ENCODE measurements at regions not wholly inside any gene's neighbourhood (a gene's known extent, or its start where the extent isn't known, plus 50 kb on each side); places are given as distances from the start of the nearest gene placed in this dataset.

DNA sequence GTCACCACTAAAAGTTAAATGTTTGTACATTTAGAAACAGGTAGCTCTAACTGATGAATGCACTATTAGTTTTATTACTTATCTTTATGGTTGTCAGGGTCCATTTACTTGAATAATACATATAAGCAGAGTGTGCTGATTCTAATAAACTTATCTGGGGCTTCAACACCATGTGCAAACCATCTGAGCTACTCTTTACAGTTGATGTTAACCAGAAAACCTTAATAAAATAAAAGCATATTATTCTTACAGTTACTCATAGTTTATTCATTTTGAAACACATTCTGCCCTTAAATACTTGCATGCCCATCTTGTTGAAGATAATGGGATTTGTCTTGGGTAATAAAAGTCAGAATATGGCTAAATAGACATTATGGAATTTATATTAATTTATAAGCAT, 1042.2 kb downstream of the EPHA7 start:
- H3K4ac ChIP-seq (ENCODE audit: low read depth, low read length): no peak overlapping the region
- no peak overlapping the region for H2BK120ac ChIP-seq (ENCODE audit: low read depth, low read length, poor library complexity, severe bottlenecking)
- H3K4me1 Mint-ChIP-seq: no peaks in the 10 kb centered on the region
- no peak overlapping the region for H2BK15ac ChIP-seq (ENCODE audit: low read depth, low read length)
- no peaks in the 10 kb centered on the region for H3K9me3 ChIP-seq (ENCODE audit: control insufficient read depth, low read depth, low read length)
- DNase-seq: no peak
- H3K27me3 ChIP-seq (ENCODE audit: insufficient read depth, low read length): no peaks in the 10 kb centered on the region
- H3K9ac ChIP-seq (ENCODE audit: extremely low read depth, insufficient read length, low read length): no peak overlapping the region
- no peaks in the 10 kb centered on the region for H3K79me1 ChIP-seq (ENCODE audit: insufficient read depth, low read depth, low read length, poor library complexity, severe bottlenecking)
- no peaks in the 10 kb centered on the region for H3K27me3 Mint-ChIP-seq (ENCODE audit: low read depth)
- H2BK5ac ChIP-seq (ENCODE audit: insufficient read length, low read length): no peak overlapping the region
- H3K79me2 ChIP-seq (ENCODE audit: insufficient read depth, low read length): no peaks in the 10 kb centered on the region
- H3K18ac ChIP-seq (ENCODE audit: insufficient read length, low read depth, low read length): no peak overlapping the region
- TF ChIP-seq, protein P1, sequence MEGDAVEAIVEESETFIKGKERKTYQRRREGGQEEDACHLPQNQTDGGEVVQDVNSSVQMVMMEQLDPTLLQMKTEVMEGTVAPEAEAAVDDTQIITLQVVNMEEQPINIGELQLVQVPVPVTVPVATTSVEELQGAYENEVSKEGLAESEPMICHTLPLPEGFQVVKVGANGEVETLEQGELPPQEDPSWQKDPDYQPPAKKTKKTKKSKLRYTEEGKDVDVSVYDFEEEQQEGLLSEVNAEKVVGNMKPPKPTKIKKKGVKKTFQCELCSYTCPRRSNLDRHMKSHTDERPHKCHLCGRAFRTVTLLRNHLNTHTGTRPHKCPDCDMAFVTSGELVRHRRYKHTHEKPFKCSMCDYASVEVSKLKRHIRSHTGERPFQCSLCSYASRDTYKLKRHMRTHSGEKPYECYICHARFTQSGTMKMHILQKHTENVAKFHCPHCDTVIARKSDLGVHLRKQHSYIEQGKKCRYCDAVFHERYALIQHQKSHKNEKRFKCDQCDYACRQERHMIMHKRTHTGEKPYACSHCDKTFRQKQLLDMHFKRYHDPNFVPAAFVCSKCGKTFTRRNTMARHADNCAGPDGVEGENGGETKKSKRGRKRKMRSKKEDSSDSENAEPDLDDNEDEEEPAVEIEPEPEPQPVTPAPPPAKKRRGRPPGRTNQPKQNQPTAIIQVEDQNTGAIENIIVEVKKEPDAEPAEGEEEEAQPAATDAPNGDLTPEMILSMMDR (conservative IDR thresholded peaks at IDR 0.05): no peak
- no peak overlapping the region for H3T11ph ChIP-seq (ENCODE audit: low read length)
- no peak overlapping the region for H3K4me2 ChIP-seq (ENCODE audit: insufficient read depth, insufficient read length, low read length)
- no peak overlapping the region for H3K23ac ChIP-seq (ENCODE audit: insufficient read length, low read depth, low read length)
- no peak overlapping the region for H4K8ac ChIP-seq (replicated peaks; ENCODE audit: insufficient read length, low read depth, low read length)
- no peak overlapping the region for H3K56ac ChIP-seq (ENCODE audit: insufficient read length, low read depth, low read length)
- H3K27ac Mint-ChIP-seq: no peak overlapping the region
- H2BK20ac ChIP-seq (ENCODE audit: low read depth, low read length, poor library complexity, severe bottlenecking): no peak overlapping the region
- H3K9me3 Mint-ChIP-seq: no peaks in the 10 kb centered on the region
- H3K4me1 ChIP-seq (ENCODE audit: insufficient read depth, low read length): no peaks in the 10 kb centered on the region
- H2BK12ac ChIP-seq (ENCODE audit: insufficient read length, low read depth, low read length): no peak overlapping the region
- no peak overlapping the region for H3K4me3 Mint-ChIP-seq
- no peaks in the 10 kb centered on the region for H3K36me3 Mint-ChIP-seq (ENCODE audit: insufficient read depth in 1 of 3, low read depth in 3 of 3)
- no peak overlapping the region for H4K91ac ChIP-seq (ENCODE audit: insufficient read length, low read depth, low read length)
- no peak overlapping the region for H3K27ac ChIP-seq (ENCODE audit: insufficient read length, low read depth, low read length)
- H4K20me1 ChIP-seq (ENCODE audit: control insufficient read depth, insufficient read depth, insufficient read length): no peaks in the 10 kb centered on the region
- H3K23me2 ChIP-seq (ENCODE audit: insufficient read length, low read depth, low read length, poor library complexity, severe bottlenecking): no peaks in the 10 kb centered on the region
- no peak overlapping the region for H2AFZ ChIP-seq (ENCODE audit: low read length)
- no peak overlapping the region for H3K14ac ChIP-seq (ENCODE audit: insufficient read depth, low read length)
- no peak overlapping the region for H4K5ac ChIP-seq (ENCODE audit: insufficient read length, low read depth, low read length)
- H2AK5ac ChIP-seq (ENCODE audit: insufficient read length, low read length): no peak overlapping the region

Data from H9 (cell line).